SK-MEL-5 (cell line): ENCODE measurements at regions not wholly inside any gene's neighbourhood (a gene's known extent, or its start where the extent isn't known, plus 50 kb on each side); places are given as distances from the start of the nearest gene placed in this dataset.
A peak's percentile ranks its signal among the peaks of the same experiment; 100 is the strongest.

Experiments
- DNase-seq: peaks from one replicate; pipeline ENCODE4 v3.0.0-alpha.2; 2016; ENCODE audit warnings: low read depth, low spot score
- in situ Hi-C: cut with HindIII; loops from 2 replicates; pipeline ENCODE4 v1.10.0; 2016; ENCODE audit warnings: low sequenced_read_pairs, high pct_unique_total_duplicates, low pct_unique_long_range_greater_than_20kb

DNA sequence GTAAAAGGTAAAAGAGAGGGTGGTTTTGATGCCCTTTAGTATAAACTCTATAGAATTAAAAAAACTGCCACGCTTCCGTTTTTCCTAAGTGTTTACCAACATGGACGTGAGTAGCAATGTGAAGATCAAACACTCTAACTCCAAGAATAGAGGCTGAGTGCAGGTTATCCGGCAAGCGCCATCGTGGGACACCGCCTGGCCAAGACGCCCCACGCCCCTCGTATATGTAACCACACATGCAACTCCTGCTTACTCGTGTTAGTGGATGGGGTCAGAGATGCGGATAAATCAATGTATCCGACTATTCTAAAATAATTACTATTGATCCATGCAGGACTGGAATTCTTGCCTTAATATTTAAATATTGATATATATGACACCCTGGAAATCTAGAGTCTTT, 741.3 kb downstream of the GALR1 start:
- in situ Hi-C loops, result no loop called here
- no peak for DNase-seq

DNA sequence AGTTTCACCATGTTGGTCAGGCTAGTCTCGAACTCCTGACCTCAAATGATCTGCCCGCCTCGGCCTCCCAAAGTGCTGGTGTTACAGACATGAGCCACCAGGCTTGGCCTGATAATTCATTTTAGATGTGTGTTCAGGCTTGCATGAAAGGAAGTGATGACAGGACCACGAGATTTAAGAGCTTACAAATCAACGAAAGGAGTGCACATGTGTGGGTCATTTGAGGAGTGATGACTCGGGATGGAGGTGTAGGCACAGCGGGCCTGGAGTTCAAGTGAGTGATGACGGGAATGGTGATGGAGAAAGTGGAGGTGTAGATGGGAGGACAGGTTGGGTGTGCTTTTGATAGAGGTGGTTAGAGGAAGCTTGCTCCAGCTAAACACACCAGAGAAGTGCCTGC, 742.4 kb downstream of the GALR1 start:
- in situ Hi-C loops, result no loop called here
- no peak for DNase-seq

DNA sequence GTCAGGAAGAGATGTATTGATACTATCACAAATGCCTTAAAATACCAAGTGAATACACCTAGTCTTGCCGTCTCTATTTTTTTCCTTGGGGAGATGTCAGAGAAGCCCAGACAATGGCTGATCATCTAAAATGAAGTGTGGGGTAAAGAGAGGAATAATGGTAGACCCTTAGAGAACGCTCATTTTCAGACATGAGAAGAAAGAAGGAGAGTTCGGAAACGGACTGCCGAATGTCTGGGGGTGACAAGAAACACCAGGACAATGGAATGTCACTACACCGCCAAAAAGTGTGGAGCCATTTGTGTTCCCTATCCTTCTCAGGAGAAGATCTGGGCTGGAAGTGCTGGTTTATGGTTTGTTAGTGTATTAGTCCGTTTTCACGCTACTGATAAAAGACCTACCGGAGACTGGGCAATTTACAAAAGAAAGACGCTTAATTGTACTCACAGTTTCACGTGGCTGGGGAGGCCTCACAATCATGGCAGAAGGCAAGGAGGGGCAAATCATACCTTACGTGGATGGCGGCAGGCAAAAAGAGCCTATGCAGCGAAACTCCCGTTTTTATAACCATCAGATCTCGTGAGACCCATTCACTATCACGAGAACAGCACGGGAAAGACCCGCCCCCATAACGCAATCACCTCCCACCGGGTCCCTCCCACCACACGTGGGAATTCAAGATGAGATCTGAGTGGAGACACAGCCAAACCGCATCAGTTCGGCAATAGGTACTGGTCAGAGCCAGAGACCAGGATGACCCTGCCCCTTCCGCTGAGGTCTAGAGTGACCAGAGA, 743.7 kb downstream of the GALR1 start:
- in situ Hi-C loops, result no loop called here
- DNase-seq, result peak; percentile 5

DNA sequence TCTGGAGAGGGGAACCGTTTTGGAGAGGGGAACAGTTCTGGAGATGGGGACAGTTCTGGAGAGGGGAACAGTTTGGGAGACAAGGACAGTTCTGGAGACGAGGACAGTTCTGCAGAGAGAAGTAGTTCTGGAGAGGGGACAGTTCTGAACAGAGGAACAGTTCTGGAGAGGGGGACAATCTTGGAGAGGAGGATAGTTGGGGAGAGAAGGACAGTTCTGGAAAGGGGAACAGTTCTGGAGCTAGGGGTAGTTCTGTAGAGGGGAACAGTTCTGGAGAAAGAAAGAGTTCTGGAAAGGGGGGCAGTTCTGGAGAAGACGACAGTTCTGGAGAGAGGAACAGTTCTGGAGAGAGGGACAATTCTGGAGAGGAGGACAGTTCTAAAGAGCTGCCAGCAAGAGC, 745.9 kb downstream of the GALR1 start:
- in situ Hi-C loops, result no loop called here
- DNase-seq, result no peak

DNA sequence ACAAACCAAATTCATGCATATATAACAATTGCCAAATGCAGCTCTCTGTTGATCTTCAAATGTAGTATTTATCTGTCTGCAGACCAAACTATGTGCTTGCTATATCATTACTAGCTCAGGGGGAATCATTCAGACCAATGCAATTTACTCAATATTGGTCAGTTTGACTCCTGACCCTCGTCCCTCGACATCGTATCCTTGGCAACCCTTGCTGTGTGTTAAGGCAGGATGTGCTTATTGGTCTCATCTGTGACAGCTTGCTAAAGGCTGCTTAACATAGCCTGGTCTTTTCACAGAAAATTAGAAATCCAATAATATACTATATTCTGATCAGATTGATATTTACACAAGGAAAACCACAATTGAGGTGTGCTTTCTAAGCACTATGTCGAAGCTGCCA, 747.1 kb downstream of the GALR1 start:
- in situ Hi-C loops, result no loop called here
- no peak for DNase-seq

DNA sequence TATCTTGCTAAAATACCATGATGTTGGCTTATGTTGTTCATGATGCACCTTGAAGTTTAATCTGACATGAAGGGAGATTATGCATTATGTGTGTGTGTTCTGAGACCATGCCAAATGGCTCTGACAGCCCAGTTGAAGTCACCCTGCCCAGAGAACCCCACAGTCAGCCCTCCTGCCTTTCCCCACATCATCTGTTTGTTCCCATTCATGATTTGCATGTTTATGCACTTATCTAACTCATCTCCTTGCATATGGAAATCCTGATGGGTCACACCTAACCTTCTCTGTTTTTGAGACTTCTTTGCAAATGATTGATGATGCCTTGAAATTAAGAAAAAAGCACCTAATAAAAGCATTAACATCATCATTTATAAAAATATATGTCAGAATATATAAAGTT, 752.2 kb downstream of the GALR1 start:
- DNase-seq, result no peak
- in situ Hi-C loops, result no loop called here

DNA sequence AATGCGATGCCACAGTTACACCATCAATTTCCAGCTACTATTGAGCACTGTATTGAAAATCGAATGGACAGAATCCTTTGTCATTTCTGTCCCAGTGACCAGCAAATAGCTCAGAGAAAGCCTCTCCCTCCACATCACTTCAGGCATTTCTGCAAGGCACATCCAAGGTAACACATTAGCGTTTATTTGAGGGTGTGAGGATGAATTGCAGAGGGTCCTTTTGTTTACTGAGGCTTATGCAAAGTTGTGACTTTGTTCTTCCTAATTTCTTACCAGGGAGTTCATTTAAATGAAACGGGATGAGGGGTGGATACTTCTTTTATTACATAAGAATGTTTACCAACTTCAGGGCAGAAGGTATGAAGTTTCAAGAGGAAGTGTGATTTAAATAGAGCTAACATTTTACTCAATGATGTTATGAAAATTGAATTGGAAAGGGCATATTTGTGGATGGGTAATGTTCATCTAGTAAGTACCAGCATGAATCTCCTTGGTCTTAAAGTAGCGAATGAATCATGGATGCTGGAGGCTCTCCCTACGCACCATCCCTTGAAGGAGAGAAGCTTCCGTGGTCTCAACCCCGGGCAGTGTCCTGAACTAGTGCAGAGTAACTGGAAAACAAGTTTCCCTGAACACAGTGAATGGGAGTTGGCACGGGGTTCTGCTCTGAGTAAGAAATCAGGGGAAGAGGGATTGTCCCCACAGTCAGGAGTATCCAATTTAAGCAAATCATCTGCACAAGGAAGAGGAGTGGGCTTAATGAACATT, 756.5 kb downstream of the GALR1 start:
- in situ Hi-C loops, result no loop called here
- DNase-seq, result no peak

DNA sequence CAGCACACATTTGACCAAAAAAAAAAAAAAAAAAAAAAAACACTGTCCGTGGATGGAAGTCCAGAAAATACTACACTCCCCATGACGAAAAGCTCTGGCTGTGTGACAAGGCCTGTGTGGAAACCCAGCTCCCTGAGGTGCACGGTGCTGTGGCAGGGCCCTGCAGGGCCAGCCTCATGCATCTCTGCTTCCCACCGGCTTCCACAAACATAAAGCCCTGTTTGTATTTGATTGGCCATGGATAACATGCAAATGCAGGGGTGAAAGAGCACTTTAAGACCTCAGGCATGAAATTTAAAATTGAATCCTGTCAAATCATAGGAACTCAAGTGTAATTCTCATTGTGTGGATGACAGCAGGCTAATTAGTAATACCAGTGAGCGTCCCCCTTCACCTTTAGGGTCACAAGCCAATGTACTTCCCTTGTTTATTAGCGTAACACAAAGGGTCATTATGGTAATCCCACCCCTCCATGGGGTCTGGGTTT, 757.2 kb downstream of the GALR1 start:
- DNase-seq, result no peak
- in situ Hi-C loops, result no loop called here

DNA sequence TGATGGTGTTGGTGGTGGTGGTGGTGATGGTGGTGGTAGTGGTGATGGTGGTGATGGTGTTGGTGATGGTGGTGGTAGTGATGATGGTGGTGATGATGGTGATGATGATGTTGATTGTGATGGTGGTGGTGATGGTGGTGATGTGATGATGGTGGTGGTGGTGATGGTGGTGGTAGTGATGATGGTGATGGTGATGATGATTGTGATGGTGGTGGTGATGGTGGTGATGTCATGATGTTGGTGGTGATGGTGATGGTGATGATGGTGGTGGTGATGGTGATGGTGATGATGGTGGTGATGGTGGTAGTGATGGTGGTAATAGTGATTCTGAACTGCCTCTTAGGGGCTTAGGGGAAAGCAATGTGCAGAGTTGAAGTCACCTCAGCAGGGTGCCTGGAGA, 760.7 kb downstream of the GALR1 start:
- in situ Hi-C loops, result no loop called here
- no peak for DNase-seq

DNA sequence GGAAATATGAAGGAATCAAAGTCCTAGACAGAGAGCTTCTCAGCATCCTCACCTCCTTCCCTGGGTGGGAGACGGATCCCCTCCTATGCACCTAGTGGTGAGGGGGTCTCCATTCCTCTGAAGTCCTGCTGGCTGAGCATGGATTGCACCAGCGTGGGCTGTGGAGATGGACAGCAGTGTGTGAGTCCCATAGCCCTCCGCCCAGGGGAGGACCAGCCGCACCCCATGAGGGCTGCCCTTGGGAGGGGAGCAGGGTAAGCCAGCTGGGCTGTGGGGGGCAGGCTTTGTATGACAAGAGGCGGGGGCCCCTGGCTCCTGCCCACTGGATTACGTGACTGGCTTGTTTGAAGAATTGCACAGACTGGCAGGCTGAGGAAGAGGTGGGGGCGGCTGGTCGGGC, 768.2 kb downstream of the GALR1 start:
- in situ Hi-C loops, result no loop called here
- no peak for DNase-seq

DNA sequence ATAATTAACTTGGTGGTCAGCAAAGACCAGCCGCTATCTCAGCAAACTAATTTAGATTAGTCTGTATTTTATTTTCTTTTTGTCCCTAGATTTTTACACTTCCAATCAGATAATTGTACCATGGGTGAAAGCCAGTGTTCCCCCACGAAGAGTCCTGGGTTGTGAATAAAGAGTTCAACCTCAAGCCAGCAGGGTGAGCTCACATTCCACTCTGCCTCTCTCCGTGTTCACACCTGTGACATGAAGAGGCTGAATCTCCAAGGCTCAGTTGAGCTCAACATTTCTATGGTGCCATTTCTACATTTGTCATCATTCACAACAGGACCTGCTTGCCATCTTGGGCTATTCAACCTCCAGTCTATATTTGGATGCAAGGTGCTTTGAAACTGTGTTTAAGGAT, 771.5 kb downstream of the GALR1 start:
- in situ Hi-C loops, result no loop called here
- no peak for DNase-seq

DNA sequence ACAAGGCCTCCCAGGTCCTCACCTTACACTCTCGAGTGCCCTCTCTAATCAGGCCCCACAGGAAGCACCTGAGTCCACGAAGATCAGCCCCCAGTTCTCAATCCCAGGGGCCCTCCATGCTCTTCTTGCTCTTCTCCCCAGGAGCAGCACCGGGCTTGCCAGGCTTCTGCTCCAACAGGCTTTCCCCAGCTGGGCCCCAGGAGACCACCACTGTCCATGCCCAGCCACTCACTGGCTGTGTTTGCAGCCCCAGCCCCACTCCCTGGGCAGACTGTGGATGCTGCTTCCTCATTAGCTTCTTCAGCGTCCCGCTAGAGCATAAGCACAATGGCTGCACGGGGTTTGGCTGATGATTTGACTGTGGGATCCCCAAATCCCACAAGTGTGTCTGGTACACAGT, 781.9 kb downstream of the GALR1 start:
- no peak for DNase-seq
- in situ Hi-C loops, result no loop called here

DNA sequence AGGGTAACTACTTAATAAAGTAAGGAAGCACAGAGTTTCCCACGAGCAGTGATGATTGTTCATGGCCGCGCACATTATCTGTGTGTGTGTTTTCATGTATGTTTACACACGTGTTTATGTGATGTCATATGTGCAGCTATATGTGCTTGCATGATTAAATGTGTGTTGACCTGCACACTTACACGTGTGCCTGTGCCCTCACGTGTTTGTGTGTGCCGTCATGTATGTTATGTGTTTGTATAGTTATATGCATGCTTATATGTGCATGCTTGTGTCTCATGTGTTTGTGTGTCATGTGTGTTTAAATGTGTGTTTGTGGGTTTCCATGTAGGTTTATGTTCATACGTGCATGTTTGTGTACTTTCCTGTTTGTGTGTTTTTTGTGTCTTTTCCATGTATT, 782.3 kb downstream of the GALR1 start:
- in situ Hi-C loops, result no loop called here
- no peak for DNase-seq

DNA sequence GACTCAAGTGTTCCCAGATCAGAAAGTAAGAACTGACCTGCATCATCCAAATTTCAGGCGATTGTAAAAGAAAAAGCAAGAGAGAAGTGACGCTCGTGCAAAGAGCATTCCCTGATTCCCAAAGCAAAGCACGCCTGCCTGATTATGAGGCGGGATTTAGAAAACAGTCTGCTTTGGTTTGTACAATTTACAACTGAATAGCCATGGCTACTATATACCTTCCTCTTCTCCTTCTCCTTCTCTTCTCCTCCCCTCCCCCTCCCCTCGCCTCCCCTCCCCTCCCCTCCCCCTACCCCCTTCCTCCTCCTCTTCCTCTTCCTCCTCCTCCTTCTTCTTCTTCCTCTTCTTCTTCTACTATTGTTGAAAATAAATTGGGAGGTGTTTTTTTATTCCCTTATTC, 782.9 kb downstream of the GALR1 start:
- in situ Hi-C loops, result no loop called here
- no peak for DNase-seq

DNA sequence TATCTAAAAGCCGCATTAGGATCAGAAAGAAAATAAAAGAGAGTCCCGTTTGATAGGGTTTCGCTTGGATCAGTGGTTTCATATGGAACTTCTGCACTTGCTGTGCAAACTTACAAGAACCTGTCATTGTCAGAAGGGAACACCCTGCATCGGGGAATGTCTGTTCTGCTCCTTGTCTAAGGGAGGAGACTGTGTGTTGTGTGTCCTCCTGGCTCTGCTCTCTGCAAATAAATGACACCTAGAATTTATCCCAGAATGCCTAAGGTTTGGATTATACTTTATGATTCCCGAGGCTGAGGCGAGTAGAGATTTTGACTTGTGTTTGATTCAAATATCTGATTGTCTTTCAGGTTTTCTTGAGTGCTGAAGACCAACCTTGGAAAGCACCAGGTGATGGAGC, 785.1 kb downstream of the GALR1 start:
- in situ Hi-C loops, result no loop called here

DNA sequence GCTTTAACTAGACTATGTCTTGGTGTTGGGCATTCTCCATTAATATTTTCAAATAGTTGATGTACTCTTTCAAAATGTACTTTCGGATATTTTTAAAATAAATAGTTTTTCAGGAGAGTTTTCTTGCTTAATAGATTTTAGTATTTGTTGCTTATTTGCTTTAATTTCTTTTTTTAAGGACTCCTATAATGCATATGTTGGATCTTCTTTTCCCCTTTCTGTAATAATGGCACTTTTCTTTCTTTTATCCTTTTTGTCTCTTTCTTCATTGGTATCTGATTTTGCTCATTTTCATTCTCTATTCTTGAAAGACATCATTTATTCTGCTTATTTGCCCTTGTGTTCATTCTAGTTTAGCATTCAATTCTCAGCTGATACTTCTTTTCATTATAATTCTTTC, 791.6 kb downstream of the GALR1 start:
- in situ Hi-C loops, result no loop called here
- DNase-seq, result no peak

More for the DNA sequence above, 785.1 kb downstream of the GALR1 start:
- DNase-seq, result no peak

DNA sequence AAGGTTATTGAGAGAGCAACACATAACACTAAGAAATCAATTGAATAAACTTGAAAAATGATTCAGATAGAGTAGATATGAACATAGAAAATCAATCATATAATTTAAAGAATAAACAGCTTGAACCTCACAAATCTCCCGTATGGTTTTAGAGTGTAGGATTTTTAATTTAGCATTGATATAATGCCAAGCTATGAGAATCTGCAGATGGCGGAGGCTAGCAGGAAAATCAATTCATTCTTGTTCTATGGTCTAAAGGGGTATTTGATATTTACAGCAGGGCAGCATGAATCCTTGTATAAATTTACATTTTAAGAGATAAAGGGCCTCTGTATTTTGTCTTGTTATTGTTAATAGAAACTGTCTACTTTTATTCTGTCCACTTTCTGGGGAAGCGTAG, 797.0 kb downstream of the GALR1 start:
- DNase-seq, result no peak
- in situ Hi-C loops, result no loop called here

DNA sequence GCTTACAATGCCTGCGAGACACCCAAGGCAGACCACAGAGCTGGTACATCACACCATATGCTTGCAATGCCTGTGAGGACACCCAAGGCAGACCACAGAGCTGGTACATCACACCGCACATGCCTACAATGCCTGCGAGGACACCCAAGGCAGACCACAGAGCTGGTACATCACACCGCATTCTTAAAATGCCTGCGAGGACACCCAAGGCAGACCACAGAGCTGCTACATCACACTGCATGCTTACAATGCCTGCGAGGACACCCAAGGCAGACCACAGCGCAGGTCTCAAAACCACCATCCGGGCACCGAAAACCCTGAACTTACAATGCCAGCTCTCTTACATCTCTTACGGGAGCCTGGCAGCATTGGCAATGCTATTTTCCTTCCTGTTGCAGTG, 799.6 kb downstream of the GALR1 start:
- in situ Hi-C loops, result no loop called here
- no peak for DNase-seq

DNA sequence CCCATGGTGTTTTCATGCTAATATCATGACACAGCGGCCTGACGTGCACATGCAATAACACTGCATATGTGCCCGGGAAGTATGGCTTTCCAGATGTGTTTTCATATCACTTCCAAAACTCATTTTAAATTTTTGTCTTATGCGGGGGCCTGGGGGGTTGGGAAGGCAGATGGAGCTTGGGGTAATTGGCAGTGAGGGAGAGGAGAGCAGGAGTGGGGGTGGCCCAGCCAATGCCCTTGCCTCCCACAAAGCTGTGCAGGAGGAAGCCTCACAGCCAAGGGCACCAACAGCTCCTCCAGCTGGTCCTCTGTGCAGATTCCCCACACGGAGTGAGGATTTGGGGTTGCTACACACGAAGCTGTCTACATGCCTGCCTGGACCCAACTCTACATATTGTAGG, 805.2 kb downstream of the GALR1 start:
- no peak for DNase-seq
- in situ Hi-C loops, result no loop called here
